GM21825 (cell line): ENCODE measurements at regions not wholly inside any gene's neighbourhood (a gene's known extent, or its start where the extent isn't known, plus 50 kb on each side); places are given as distances from the start of the nearest gene placed in this dataset.

Experiments used
- ATAC-seq: cut with Tn5 transposase; IDR thresholded peaks from one replicate; pipeline ENCODE4 v1.9.1; 2021; ENCODE audit warnings: mild to moderate bottlenecking, moderate library complexity; ENCODE audit not compliant: unreplicated experiment

- no peak for ATAC-seq
Measured at GRCh38 chr3:175913286-175913685, 1054.2 kb downstream of the NAALADL2 start.

- no peak for ATAC-seq
Measured at GRCh38 chr3:175911937-175912336, 1052.8 kb downstream of the NAALADL2 start.

- no peak for ATAC-seq
Measured at GRCh38 chr3:175902226-175902625, 1043.1 kb downstream of the NAALADL2 start.

GRCh38 chr3:175898194-175898593 lies 1039.1 kb downstream of the NAALADL2 start:
- ATAC-seq = no peak

GRCh38 chr3:175896655-175897054 lies 1037.5 kb downstream of the NAALADL2 start:
- ATAC-seq = no peak

GRCh38 chr3:175895731-175896130 lies 1036.6 kb downstream of the NAALADL2 start:
- ATAC-seq = no peak

- no peak for ATAC-seq
Measured at GRCh38 chr3:175893566-175893965, 1034.4 kb downstream of the NAALADL2 start.

- no peak for ATAC-seq
Measured at GRCh38 chr3:175890066-175890465, 1030.9 kb downstream of the NAALADL2 start.

GRCh38 chr3:175885231-175885766 lies 1026.2 kb downstream of the NAALADL2 start:
- no peak for ATAC-seq

GRCh38 chr3:175879417-175879816 lies 1020.3 kb downstream of the NAALADL2 start:
- no peak for ATAC-seq

- no peak for ATAC-seq
Measured at GRCh38 chr3:175869404-175869803, 1010.3 kb downstream of the NAALADL2 start.

- ATAC-seq = no peak
Measured at GRCh38 chr3:175868626-175869025, 1009.5 kb downstream of the NAALADL2 start.

GRCh38 chr3:175865724-175866123 lies 1006.6 kb downstream of the NAALADL2 start:
- ATAC-seq = no peak

- ATAC-seq = no peak
Measured at GRCh38 chr3:175861916-175862315, 1002.8 kb downstream of the NAALADL2 start.
